Vagina (tissue), 2 donors: ENCODE measurements at regions not wholly inside any gene's neighbourhood (a gene's known extent, or its start where the extent isn't known, plus 50 kb on each side); places are given as distances from the start of the nearest gene placed in this dataset.

Experiments
- POLR2AphosphoS5 ChIP-seq, 2 donors: sonication (generic); formaldehyde crosslinking; IDR thresholded peaks; one replicate each; pipeline ENCODE4 v1.9.0; 2017; ENCODE audit warnings: antibody characterized with exemption in 2 of 2, mild to moderate bottlenecking in 2 of 2, low read depth in 1 of 2; ENCODE audit not compliant: insufficient read depth in 1 of 2
- TF ChIP-seq, protein P1 (sequence below), 3 experiments: fragments of 450-650 bp in 2 of 3; fragments of 200-600 bp in 1 of 3; sonication (generic) in 1 of 3; IDR thresholded peaks; one replicate each; pipeline ENCODE4 v1.5.1; 2017 to 2019; ENCODE audit warnings: antibody characterized with exemption in 3 of 3, mild to moderate bottlenecking in 2 of 3, moderate library complexity in 2 of 3

- no peak for TF ChIP-seq POLR2AphosphoS5 (IDR thresholded peaks at IDR 0.05; ENCODE audit: insufficient read depth in 1 of 2, low read depth in 1 of 2)
- TF ChIP-seq, protein P1, sequence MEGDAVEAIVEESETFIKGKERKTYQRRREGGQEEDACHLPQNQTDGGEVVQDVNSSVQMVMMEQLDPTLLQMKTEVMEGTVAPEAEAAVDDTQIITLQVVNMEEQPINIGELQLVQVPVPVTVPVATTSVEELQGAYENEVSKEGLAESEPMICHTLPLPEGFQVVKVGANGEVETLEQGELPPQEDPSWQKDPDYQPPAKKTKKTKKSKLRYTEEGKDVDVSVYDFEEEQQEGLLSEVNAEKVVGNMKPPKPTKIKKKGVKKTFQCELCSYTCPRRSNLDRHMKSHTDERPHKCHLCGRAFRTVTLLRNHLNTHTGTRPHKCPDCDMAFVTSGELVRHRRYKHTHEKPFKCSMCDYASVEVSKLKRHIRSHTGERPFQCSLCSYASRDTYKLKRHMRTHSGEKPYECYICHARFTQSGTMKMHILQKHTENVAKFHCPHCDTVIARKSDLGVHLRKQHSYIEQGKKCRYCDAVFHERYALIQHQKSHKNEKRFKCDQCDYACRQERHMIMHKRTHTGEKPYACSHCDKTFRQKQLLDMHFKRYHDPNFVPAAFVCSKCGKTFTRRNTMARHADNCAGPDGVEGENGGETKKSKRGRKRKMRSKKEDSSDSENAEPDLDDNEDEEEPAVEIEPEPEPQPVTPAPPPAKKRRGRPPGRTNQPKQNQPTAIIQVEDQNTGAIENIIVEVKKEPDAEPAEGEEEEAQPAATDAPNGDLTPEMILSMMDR (IDR thresholded peaks at IDR 0.05): no peak
Measured at GRCh38 chr5:152811988-152812387, 406.9 kb upstream of the NMUR2 start.
